Right atrium auricular region (tissue), 2 donors: ENCODE measurements at regions not wholly inside any gene's neighbourhood (a gene's known extent, or its start where the extent isn't known, plus 50 kb on each side); places are given as distances from the start of the nearest gene placed in this dataset.

ENCODE experiments used
- DNase-seq: peaks from one replicate; pipeline ENCODE4 v3.0.0-alpha.2; 2019; ENCODE audit warnings: low spot score
- H3K27ac ChIP-seq, 2 donors: fragments of 200-600 bp; sonication (generic); 1 replicate in 1 of 2; 2 replicates in 1 of 2; pipeline ENCODE4 v1.5.1; 2016 to 2019
- H3K27me3 ChIP-seq, 2 donors: fragments of 200-600 bp; sonication (generic); one replicate each; pipeline versions ENCODE4 v1.5.1 to v1.6.0; 2017 to 2019
- H3K36me3 ChIP-seq: fragments of 200-600 bp; sonication (generic); one replicate; pipeline ENCODE4 v1.5.1; 2016
- H3K4me1 ChIP-seq, 2 donors: fragments of 200-600 bp; sonication (generic); one replicate each; pipeline versions ENCODE4 v1.5.1 to v1.6.0; 2017 to 2019
- H3K4me3 ChIP-seq, 2 donors: fragments of 200-600 bp; sonication (generic); 1 replicate in 1 of 2; 2 replicates in 1 of 2; pipeline ENCODE4 v1.5.1; 2017 to 2019; ENCODE audit warnings: mild to moderate bottlenecking in 1 of 2, moderate library complexity in 1 of 2
- H3K9me3 ChIP-seq, 2 donors: fragments of 200-600 bp; sonication (generic); one replicate each; pipeline ENCODE4 v1.5.1; 2019
- CTCF ChIP-seq, 2 donors: fragments of 200-600 bp; sonication (generic); IDR thresholded peaks; one replicate each; pipeline ENCODE4 v1.5.1; 2019; ENCODE audit warnings: antibody characterized with exemption in 2 of 2

DNA sequence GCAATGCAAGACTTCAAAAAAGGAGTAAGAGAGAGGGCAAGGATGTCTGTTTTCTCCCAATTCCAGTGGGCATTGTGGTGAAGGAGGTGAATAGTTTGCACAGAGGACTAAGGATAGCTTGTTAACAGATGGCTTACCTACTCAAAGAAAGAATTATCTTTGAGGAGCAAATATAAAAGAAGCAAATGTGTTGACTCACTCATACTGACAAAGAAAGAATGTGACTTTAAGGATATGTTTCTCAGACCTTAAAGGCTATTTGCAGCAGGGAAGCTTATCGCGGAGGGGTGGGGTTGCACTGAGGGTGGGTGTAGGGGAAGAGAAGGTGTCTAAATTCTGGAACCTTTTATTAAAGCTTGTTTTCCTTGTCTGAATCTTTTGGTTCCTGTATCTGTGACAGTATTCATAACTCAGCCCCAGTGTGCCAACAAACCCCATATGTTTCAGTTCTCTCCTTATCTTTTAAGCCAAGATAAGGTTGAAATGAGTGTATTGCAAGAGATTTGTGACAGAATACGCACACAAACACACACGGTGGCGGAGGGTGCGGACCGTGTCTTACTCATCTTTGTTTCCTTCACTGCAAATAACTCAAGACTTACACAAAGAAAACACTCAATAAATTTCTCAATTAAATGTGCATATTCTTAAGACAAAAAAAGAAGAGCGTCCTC, 146.4 kb upstream of the ARID2 start:
- Histone ChIP-seq H3K27me3 (no peaks in the 10 kb centered on the region), H3K27ac (no peak overlapping the region), H3K36me3 (no peaks in the 10 kb centered on the region), H3K4me1 (no peaks in the 10 kb centered on the region), H3K9me3 (no peaks in the 10 kb centered on the region), H3K4me3 (no peak overlapping the region)
- TF ChIP-seq CTCF (IDR thresholded peaks at IDR 0.05), result no peak
- DNase-seq, result no peak

DNA sequence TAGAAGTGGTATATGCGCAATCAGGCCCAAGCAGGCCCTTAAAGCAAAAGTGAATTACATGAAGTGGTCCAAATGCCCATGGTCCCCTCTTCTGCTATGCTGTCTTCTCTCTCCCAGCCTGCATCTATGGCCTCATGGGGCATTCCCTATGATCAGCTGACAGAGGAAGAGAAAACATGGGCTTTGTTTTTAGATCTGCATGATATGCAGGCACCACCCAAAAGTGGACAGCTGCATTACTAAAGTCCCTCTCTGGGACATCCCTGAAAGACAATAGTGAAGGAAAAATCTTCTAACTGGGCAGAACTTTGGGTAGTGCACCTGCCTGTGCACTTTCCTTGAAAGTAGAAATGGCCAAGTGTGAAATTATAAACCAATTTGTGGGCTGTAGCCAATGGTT, 145.2 kb upstream of the ARID2 start:
- DNase-seq, result no peak
- no peak for TF ChIP-seq CTCF (IDR thresholded peaks at IDR 0.05)
- Histone ChIP-seq H3K27me3 (no peaks in the 10 kb centered on the region), H3K36me3 (no peaks in the 10 kb centered on the region), H3K4me1 (no peaks in the 10 kb centered on the region), H3K9me3 (no peaks in the 10 kb centered on the region), H3K4me3 (no peak overlapping the region), H3K27ac (no peak overlapping the region)

DNA sequence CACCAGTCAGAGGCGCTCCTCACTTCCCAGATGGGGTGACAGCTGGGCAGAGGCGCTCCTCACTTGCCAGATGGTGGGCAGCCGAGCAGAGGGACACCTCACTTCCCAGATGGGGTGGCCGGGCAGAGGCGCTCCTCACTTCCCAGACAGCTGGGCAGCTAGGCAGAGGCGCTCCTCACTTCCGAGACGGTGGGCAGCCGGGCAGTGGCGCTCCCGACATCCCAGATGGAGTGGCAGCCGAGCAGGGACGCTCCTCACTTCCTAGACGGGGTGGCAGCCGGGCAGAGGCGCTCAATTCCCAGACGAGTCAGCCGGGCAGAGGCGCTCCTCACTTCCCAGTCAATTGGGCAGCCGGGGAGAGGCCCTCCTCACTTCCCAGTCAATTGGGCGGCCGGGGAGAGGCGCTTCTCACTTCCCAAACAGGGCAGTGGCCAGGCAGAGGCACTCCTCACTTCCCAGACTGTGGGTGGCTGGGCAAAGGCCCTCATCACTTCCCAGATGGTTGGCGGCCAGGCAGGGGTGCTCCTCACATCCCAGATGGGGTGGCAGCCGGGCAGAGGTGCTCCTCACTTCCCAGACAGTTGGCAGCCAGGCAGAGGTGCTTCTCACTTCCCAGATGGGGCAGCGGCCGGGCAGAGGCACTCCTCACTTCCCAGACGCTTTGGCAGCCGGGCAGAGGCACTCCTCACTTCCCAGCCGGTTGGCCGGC, 143.8 kb upstream of the ARID2 start:
- Histone ChIP-seq H3K36me3 (no peaks in the 10 kb centered on the region), H3K27ac (no peak overlapping the region), H3K4me3 (no peak overlapping the region), H3K27me3 (no peaks in the 10 kb centered on the region), H3K4me1 (no peaks in the 10 kb centered on the region), H3K9me3 (no peaks in the 10 kb centered on the region)
- TF ChIP-seq CTCF (IDR thresholded peaks at IDR 0.05), result no peak
- no peak for DNase-seq

DNA sequence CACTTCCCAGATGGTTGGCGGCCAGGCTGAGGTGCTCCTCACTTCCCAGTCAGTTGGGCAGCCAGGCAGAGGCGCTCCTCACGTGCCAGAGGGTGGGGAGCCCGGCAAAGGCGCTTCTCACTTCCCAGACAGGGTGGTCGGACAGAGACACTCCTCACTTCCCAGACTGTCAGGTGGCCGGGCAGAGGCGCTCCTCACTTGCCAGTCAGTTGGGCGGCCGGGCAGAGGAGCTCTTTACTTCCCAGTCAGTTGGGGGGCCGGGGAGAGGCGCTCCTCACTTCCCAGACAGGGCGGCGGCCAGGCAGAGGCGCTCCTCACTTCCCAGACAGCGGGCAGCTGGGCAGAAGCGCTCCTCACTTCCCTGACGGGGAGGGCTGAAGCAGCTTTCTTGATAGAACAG, 143.0 kb upstream of the ARID2 start:
- no peaks in the 10 kb centered on the region for H3K27me3 ChIP-seq
- DNase-seq, result no peak
- TF ChIP-seq CTCF (IDR thresholded peaks at IDR 0.05), result no peak
- H3K27ac ChIP-seq, result no peak overlapping the region
- H3K9me3 ChIP-seq, result no peaks in the 10 kb centered on the region
- H3K4me1 ChIP-seq, result no peaks in the 10 kb centered on the region
- no peaks in the 10 kb centered on the region for H3K36me3 ChIP-seq
- no peak overlapping the region for H3K4me3 ChIP-seq

DNA sequence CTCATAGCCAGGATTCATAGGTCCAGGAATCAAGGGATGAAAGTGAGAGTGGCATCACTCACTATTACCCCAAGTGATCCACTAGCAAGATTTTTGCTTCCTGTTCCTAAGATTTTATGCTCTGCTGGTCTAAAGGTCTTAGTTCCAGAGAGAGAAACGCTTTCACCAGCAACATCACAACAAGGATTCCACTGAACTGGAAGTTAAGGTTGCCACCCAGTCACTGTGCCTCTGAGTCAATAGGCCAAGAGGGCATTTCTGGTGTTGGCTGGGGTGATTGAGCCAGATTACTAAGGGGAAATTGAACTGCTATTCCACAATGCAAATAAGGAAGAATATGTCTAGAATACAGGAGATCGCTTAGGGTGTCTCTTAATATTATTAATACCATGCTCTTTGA, 142.5 kb upstream of the ARID2 start:
- no peak for DNase-seq
- Histone ChIP-seq H3K9me3 (no peaks in the 10 kb centered on the region), H3K4me3 (no peak overlapping the region), H3K36me3 (no peaks in the 10 kb centered on the region), H3K4me1 (no peaks in the 10 kb centered on the region), H3K27me3 (no peaks in the 10 kb centered on the region), H3K27ac (no peak overlapping the region)
- no peak for TF ChIP-seq CTCF (IDR thresholded peaks at IDR 0.05)
